CD14-positive monocyte (primary cell): ENCODE measurements at regions not wholly inside any gene's neighbourhood (a gene's known extent, or its start where the extent isn't known, plus 50 kb on each side); places are given as distances from the start of the nearest gene placed in this dataset.

Experiments
- DNase-seq, 3 donors: peaks; one replicate each; pipeline ENCODE4 v3.0.0-alpha.2; 2011 to 2022
- H2AFZ ChIP-seq: 2 replicates; pipeline ENCODE4 v1.6.0; 2012; ENCODE audit warnings: mild to moderate bottlenecking, low read depth, low read length, inconsistent platforms; ENCODE audit not compliant: insufficient read depth, poor library complexity, severe bottlenecking
- H3K27ac ChIP-seq, 2 donors: 1 replicate in 1 of 2; 2 replicates in 1 of 2; pipeline ENCODE4 v1.5.1; 2012 to 2013; ENCODE audit warnings: low read length in 2 of 2, control low read depth in 1 of 2, inconsistent platforms in 1 of 2, low read depth in 1 of 2, mild to moderate bottlenecking in 1 of 2
- H3K27me3 ChIP-seq, 2 donors: one replicate each; pipeline versions ENCODE4 v1.6.0 to v1.6.1; 2011 to 2013; ENCODE audit warnings: low read length in 2 of 2; ENCODE audit not compliant: control insufficient read depth in 2 of 2, insufficient read depth in 2 of 2
- H3K36me3 ChIP-seq, 2 donors: replicated peaks in 1 of 2; 1 replicate in 1 of 2; 2 replicates in 1 of 2; pipeline versions ENCODE4 v1.5.1 to v1.6.1; 2012 to 2013; ENCODE audit warnings: low read length in 2 of 2, control low read depth in 1 of 2, inconsistent platforms in 1 of 2, mild to moderate bottlenecking in 1 of 2; ENCODE audit not compliant: insufficient read depth in 2 of 2, control insufficient read depth in 1 of 2
- H3K4me1 ChIP-seq, 2 donors: 1 replicate in 1 of 2; 2 replicates in 1 of 2; pipeline versions ENCODE4 v1.5.1 to v1.6.1; 2012 to 2013; ENCODE audit warnings: low read length in 2 of 2, control low read depth in 1 of 2, inconsistent platforms in 1 of 2, mild to moderate bottlenecking in 1 of 2, moderate library complexity in 1 of 2; ENCODE audit not compliant: insufficient read depth in 2 of 2, control insufficient read depth in 1 of 2
- H3K4me2 ChIP-seq: replicated peaks from 2 replicates; pipeline ENCODE3; 2012; ENCODE audit warnings: low read length, moderate library complexity, mild to moderate bottlenecking; ENCODE audit not compliant: poor library complexity, severe bottlenecking; ENCODE audit errors: extremely low read depth
- H3K4me3 ChIP-seq, 3 experiments: fragments of 200-600 bp in 1 of 3; sonication (generic) in 1 of 3; replicated peaks in 1 of 3; 1 replicate in 2 of 3; 2 replicates in 1 of 3; pipeline ENCODE4 v1.5.1; 2011 to 2013; ENCODE audit warnings: low read length in 3 of 3, mild to moderate bottlenecking in 3 of 3, control low read depth in 2 of 3, low read depth in 2 of 3, inconsistent platforms in 1 of 3, moderate library complexity in 1 of 3
- H3K79me2 ChIP-seq: 2 replicates; pipeline ENCODE4 v1.6.0; 2012; ENCODE audit warnings: mild to moderate bottlenecking, control low read depth, inconsistent platforms, low read length, moderate library complexity; ENCODE audit not compliant: insufficient read depth
- H3K9ac ChIP-seq: 2 replicates; pipeline ENCODE4 v1.6.0; 2017; ENCODE audit warnings: low read length, mild to moderate bottlenecking; ENCODE audit not compliant: insufficient read depth, poor library complexity, severe bottlenecking
- H3K9me3 ChIP-seq, 2 donors: replicated peaks in 1 of 2; 1 replicate in 1 of 2; 2 replicates in 1 of 2; pipeline versions ENCODE4 v1.5.1 to v1.6.1; 2012 to 2013; ENCODE audit warnings: low read length in 2 of 2, control low read depth in 1 of 2; ENCODE audit not compliant: control insufficient read depth in 1 of 2, insufficient read depth in 1 of 2
- H4K20me1 ChIP-seq: 2 replicates; pipeline ENCODE4 v1.6.0; 2012; ENCODE audit warnings: mild to moderate bottlenecking, low read length, control low read depth, moderate library complexity; ENCODE audit not compliant: insufficient read depth
- H3K27ac Mint-ChIP-seq, 7 donors: one replicate each; pipeline ENCODE4 v1.8.0; 2020; ENCODE audit warnings: mild to moderate bottlenecking in 7 of 7, mixed read lengths in 7 of 7, moderate library complexity in 6 of 7, inconsistent platforms in 2 of 7
- H3K27me3 Mint-ChIP-seq, 3 donors: one replicate each; pipeline ENCODE4 v1.8.0; 2021 to 2022; ENCODE audit warnings: low read depth in 3 of 3, mild to moderate bottlenecking in 3 of 3, mixed read lengths in 3 of 3, moderate library complexity in 3 of 3, inconsistent platforms in 1 of 3
- H3K36me3 Mint-ChIP-seq, 2 donors: one replicate each; pipeline ENCODE4 v1.8.0; 2020; ENCODE audit warnings: mixed read lengths in 2 of 2, inconsistent platforms in 1 of 2, mild to moderate bottlenecking in 1 of 2
- H3K4me1 Mint-ChIP-seq: one replicate; pipeline ENCODE4 v1.8.0; 2020; ENCODE audit warnings: mild to moderate bottlenecking, mixed read lengths
- H3K4me3 Mint-ChIP-seq, 2 donors: one replicate each; pipeline ENCODE4 v1.8.0; 2020; ENCODE audit warnings: mild to moderate bottlenecking in 2 of 2, mixed read lengths in 2 of 2, moderate library complexity in 1 of 2
- H3K9me3 Mint-ChIP-seq, 7 donors: one replicate each; pipeline ENCODE4 v1.8.0; 2020 to 2022; ENCODE audit warnings: mixed read lengths in 7 of 7, mild to moderate bottlenecking in 6 of 7, moderate library complexity in 6 of 7, inconsistent platforms in 2 of 7
- CTCF ChIP-seq: fragments of 200-600 bp; IDR thresholded peaks from one replicate; pipeline ENCODE4 v1.8.0; 2022; ENCODE audit warnings: antibody characterized with exemption, mild to moderate bottlenecking
- WGBS: methylation state at CpG from one replicate; pipeline ENCODE4 v1.1.5; 2013; ENCODE audit warnings: missing lambda C conversion rate; ENCODE audit not compliant: insufficient coverage; 5-methylcytosine and 5-hydroxymethylcytosine counted together
- intact Hi-C, 2 donors: fragments of 100-400 bp; cut with micrococcal nuclease; formaldehyde crosslinking; loops; one replicate each; pipeline versions ENCODE4 v1.15.0 to v1.15.1; 2023

GRCh38 chr15:66945286-66945685 lies 120.1 kb upstream of the SMAD3 start:
- H3K79me2 ChIP-seq, result no peaks in the 10 kb centered on the region
- H3K4me3 Mint-ChIP-seq, result no peak overlapping the region
- no peaks in the 10 kb centered on the region for H3K36me3 ChIP-seq
- H3K4me1 Mint-ChIP-seq, result peaks cover 39% of the 10 kb centered on the region
- no peak overlapping the region for H3K9ac ChIP-seq
- peak overlapping the region in 2 of 7 donors; percentile 5 to 30 for H3K27ac Mint-ChIP-seq
- no peaks in the 10 kb centered on the region for H4K20me1 ChIP-seq
- no peaks in the 10 kb centered on the region for H3K9me3 ChIP-seq
- peaks cover 0 to 5% (median 5%) of the 10 kb centered on the region in 3 donors for H3K27me3 Mint-ChIP-seq
- H2AFZ ChIP-seq, result no peak overlapping the region
- H3K9me3 Mint-ChIP-seq, result peaks cover 0 to 2% (median 0%) of the 10 kb centered on the region in 7 donors
- no peaks in the 10 kb centered on the region for H3K36me3 Mint-ChIP-seq
- intact Hi-C loops, result loop anchor here (5.0 kb wide), 3 partner anchors 122 to 487 kb away; partner anchors contain the start of gene SMAD3 (in 1 of the 2)
- no peak overlapping the region for H3K27ac ChIP-seq
- no peaks in the 10 kb centered on the region for H3K27me3 ChIP-seq
- no peak for DNase-seq
- 100% methylated on average over 3 of the region's 3 CpGs for WGBS
- no peak overlapping the region for H3K4me3 ChIP-seq
- no peak for TF ChIP-seq CTCF
- peaks cover 16 to 21% of the 10 kb centered on the region in 2 donors for H3K4me1 ChIP-seq
- no peak overlapping the region for H3K4me2 ChIP-seq

- Histone ChIP-seq H4K20me1 (no peaks in the 10 kb centered on the region), H3K4me2 (no peak overlapping the region), H3K9me3 (no peaks in the 10 kb centered on the region), H3K36me3 (no peaks in the 10 kb centered on the region), H3K9ac (no peak overlapping the region), H3K4me3 (no peak overlapping the region), H3K27me3 (no peaks in the 10 kb centered on the region), H3K79me2 (no peaks in the 10 kb centered on the region), H3K4me1 (peaks cover 16 to 21% of the 10 kb centered on the region in 2 donors), H3K27ac (no peak overlapping the region), H2AFZ (no peak overlapping the region)
- WGBS, result 80% methylated on average over 4 of the region's 4 CpGs
- Mint-ChIP-seq H3K36me3 (no peaks in the 10 kb centered on the region), H3K27me3 (peaks cover 0 to 5% (median 5%) of the 10 kb centered on the region in 3 donors), H3K9me3 (peaks cover 0 to 2% (median 0%) of the 10 kb centered on the region in 7 donors), H3K4me1 (peaks cover 39% of the 10 kb centered on the region), H3K4me3 (no peak overlapping the region), H3K27ac (peak overlapping the region in 1 of 7 donors; percentile 68)
- TF ChIP-seq CTCF, result no peak
- no peak for DNase-seq
- intact Hi-C loops, result loop anchor here (2.0 to 5.0 kb wide), 4 partner anchors 121 to 487 kb away; partner anchors contain the start of gene SMAD3 (in 1 of the 2)
These were observed 119.6 kb upstream of the SMAD3 start for GRCh38 chr15:66945842-66946241.
